ENCODE measurements at regions not wholly inside any gene's neighbourhood (a gene's known extent, or its start where the extent isn't known, plus 50 kb on each side); places are given as distances from the start of the nearest gene placed in this dataset.

- TF ChIP-seq CTCF (conservative IDR thresholded peaks at IDR 0.05; ENCODE audit: low read length) (no peak), EZH2phosphoT487 (IDR thresholded peaks at IDR 0.05; ENCODE audit: borderline replicate concordance) (no peak)
Observed at GRCh38 chr21:26758083-26758880, 86.9 kb downstream of the ADAMTS1 start.

Data from Loucy (cell line).